Cardiac muscle cell (in vitro differentiated cells and primary cell): ENCODE measurements at regions not wholly inside any gene's neighbourhood (a gene's known extent, or its start where the extent isn't known, plus 50 kb on each side); places are given as distances from the start of the nearest gene placed in this dataset.

Experiments used
- DNase-seq, 2 donors: peaks; one replicate each; pipeline versions ENCODE4 v3.0.0 to v3.0.0-alpha.2; 2010 to 2017; ENCODE audit warnings: low read depth in 1 of 2, low spot score in 1 of 2
- H3K27ac ChIP-seq: fragments of 200-600 bp; sonication (generic); 2 replicates; pipeline ENCODE4 v1.5.1; 2016
- H3K27me3 ChIP-seq: fragments of 200-600 bp; sonication (generic); 2 replicates; pipeline ENCODE4 v1.6.0; 2016; ENCODE audit warnings: control low read depth
- H3K36me3 ChIP-seq: fragments of 200-600 bp; sonication (generic); 2 replicates; pipeline ENCODE4 v1.5.1; 2016; ENCODE audit warnings: control low read depth
- H3K4me1 ChIP-seq: fragments of 200-600 bp; sonication (generic); 2 replicates; pipeline ENCODE4 v1.8.1; 2017; ENCODE audit warnings: low read depth, mild to moderate bottlenecking, mixed run types
- H3K4me3 ChIP-seq: fragments of 200-600 bp; sonication (generic); 2 replicates; pipeline ENCODE4 v1.5.1; 2016; ENCODE audit warnings: mild to moderate bottlenecking
- H3K9me3 ChIP-seq: fragments of 200-600 bp; sonication (generic); 2 replicates; pipeline ENCODE4 v1.5.1; 2017; ENCODE audit warnings: low read depth, mild to moderate bottlenecking, control low read depth
- TF ChIP-seq, protein P1 (sequence below): IDR thresholded peaks from 2 replicates; pipeline ENCODE4 v1.5.1; 2012; ENCODE audit warnings: low read depth, mild to moderate bottlenecking, low read length

DNA sequence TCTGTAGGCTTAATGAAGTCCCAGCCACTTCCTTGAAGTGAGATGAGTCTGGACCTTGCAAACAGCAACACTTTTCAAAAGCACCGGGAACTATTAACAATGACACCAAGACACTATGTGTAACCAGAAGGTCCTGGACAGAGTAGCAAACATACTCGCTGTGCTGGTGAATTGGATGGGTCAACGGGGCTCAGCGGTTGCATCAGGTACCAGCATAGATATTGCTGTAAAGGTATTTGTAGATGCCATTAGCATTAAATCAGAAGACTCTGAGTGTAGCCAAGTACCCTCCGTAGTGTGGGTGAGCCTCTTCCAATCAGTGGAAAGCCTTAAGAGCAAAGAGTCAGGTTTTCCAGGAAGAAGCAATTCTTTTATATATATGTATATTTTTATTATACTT lies 140.5 kb downstream of the IRX2 start:
- no peak for DNase-seq
- TF ChIP-seq, protein P1, sequence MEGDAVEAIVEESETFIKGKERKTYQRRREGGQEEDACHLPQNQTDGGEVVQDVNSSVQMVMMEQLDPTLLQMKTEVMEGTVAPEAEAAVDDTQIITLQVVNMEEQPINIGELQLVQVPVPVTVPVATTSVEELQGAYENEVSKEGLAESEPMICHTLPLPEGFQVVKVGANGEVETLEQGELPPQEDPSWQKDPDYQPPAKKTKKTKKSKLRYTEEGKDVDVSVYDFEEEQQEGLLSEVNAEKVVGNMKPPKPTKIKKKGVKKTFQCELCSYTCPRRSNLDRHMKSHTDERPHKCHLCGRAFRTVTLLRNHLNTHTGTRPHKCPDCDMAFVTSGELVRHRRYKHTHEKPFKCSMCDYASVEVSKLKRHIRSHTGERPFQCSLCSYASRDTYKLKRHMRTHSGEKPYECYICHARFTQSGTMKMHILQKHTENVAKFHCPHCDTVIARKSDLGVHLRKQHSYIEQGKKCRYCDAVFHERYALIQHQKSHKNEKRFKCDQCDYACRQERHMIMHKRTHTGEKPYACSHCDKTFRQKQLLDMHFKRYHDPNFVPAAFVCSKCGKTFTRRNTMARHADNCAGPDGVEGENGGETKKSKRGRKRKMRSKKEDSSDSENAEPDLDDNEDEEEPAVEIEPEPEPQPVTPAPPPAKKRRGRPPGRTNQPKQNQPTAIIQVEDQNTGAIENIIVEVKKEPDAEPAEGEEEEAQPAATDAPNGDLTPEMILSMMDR, result no peak
- no peak overlapping the region for H3K27ac ChIP-seq
- no peaks in the 10 kb centered on the region for H3K36me3 ChIP-seq
- no peaks in the 10 kb centered on the region for H3K4me1 ChIP-seq
- no peaks in the 10 kb centered on the region for H3K9me3 ChIP-seq
- H3K27me3 ChIP-seq, result no peaks in the 10 kb centered on the region
- H3K4me3 ChIP-seq, result no peak overlapping the region

DNA sequence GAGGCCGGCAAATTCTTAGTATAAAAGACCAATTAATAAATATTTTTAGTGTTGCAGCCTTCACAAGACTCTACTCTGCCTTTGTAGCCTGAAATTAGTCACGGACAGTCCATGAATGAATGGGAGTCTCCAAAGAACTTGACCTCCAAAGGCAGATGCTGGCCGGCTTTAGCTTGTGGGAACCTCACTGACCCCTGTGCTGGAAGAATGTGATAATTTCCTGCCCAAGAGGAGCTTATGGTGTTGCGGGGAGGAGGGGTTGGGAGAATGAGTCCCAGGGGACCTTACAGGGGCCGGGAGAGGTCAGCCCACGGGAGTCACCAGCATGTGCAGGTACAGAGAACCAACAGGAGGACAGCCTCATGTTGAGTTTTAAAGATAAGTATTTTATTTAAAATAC lies 143.1 kb downstream of the IRX2 start:
- H3K27ac ChIP-seq, result no peak overlapping the region
- no peaks in the 10 kb centered on the region for H3K9me3 ChIP-seq
- H3K4me3 ChIP-seq, result no peak overlapping the region
- no peaks in the 10 kb centered on the region for H3K27me3 ChIP-seq
- no peaks in the 10 kb centered on the region for H3K36me3 ChIP-seq
- TF ChIP-seq, protein P1, result no peak
- H3K4me1 ChIP-seq, result peaks cover 1% of the 10 kb centered on the region
- DNase-seq, result no peak

DNA sequence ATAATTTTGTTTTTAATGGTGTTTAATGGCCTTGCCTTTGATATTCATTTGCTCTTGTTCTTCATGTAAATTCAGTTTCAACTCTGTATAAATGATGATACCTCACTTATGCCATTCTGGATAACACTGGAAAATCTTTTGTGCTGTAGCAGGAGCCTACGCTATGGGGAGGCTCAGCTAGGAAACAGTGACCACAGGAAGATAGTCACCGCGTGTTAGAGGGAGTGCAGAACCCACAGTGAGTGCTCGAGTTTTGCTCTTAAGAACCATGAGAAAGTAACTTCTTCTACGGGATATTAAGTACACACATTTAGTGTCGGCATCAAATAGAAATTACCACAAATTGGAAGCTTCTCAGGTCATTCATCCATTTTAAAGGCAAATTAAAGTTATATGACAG lies 143.9 kb downstream of the IRX2 start:
- Histone ChIP-seq H3K36me3 (no peaks in the 10 kb centered on the region), H3K9me3 (no peaks in the 10 kb centered on the region), H3K27ac (no peak overlapping the region), H3K4me1 (peaks cover 8% of the 10 kb centered on the region), H3K27me3 (no peaks in the 10 kb centered on the region), H3K4me3 (no peak overlapping the region)
- TF ChIP-seq, protein P1, result no peak
- no peak for DNase-seq

DNA sequence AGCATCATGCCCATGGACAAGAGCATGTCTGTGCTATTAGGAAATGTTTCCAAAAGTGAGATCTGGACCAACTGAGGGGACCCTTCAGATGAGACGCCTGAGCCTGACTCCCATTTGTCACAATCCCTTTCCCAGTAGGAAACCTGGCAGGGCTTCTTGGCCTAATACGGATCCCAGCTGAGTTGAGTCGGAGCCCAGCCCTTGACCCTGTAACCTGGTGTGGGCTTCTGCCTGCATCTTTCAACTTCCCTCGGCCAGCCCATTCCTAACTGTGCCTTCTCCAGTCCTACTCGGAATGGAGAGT lies 148.3 kb downstream of the IRX2 start:
- TF ChIP-seq, protein P1, result no peak
- no peak for DNase-seq
- H3K36me3 ChIP-seq, result no peaks in the 10 kb centered on the region
- no peak overlapping the region for H3K27ac ChIP-seq
- H3K27me3 ChIP-seq, result no peaks in the 10 kb centered on the region
- no peak overlapping the region for H3K4me3 ChIP-seq
- peaks cover 3% of the 10 kb centered on the region for H3K9me3 ChIP-seq
- peaks cover 11% of the 10 kb centered on the region for H3K4me1 ChIP-seq

DNA sequence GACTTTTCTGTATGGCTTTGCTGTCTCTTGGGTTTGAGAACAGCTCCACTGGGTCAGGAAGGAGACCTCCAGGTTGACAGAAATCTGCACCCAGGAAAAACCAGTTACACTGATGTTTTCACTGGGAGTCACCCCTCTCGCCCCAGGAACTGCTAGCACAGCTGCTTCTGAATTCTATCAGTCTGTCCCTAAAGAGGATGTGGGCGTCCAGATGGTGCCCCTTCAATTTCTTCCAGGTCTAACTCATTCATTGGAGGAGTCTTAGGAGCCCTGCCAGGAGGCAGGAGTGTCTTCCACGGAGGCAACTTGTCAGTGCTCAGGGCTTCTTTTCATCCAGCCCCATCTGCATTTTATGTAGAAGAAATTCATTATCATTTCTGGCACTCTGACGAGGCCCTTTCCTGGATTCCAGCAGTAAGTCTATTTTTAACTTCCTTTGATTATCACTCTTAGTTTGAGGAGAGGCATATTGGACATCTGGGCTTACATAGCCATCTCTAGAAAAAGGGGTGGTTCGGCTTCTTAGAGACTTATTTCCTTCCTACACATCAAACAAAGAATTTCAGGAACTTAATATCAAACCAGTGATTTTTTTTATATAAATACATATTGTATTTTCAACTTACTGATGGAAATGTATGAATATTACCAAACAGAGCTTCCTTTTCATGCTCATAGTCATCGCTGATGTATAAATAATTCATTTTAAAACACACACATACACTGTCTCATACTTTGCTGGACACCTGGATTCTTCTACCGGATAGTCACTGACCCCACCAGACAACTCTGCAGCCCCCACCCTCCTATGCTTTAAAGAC lies 148.8 kb downstream of the IRX2 start:
- TF ChIP-seq, protein P1, result no peak
- Histone ChIP-seq H3K36me3 (no peaks in the 10 kb centered on the region), H3K27ac (no peak overlapping the region), H3K9me3 (peaks cover 3% of the 10 kb centered on the region), H3K4me3 (no peak overlapping the region), H3K27me3 (no peaks in the 10 kb centered on the region), H3K4me1 (peaks cover 11% of the 10 kb centered on the region)
- peak in 1 of 2 donors; percentile 15 for DNase-seq
